ENCODE measurements at regions not wholly inside any gene's neighbourhood (a gene's known extent, or its start where the extent isn't known, plus 50 kb on each side); places are given as distances from the start of the nearest gene placed in this dataset.

GRCh38 chr7:42456756-42457276 lies 219.8 kb upstream of the GLI3 start:
- Mint-ChIP-seq H3K4me1 (ENCODE audit: low read depth, unreplicated experiment) (peaks cover 26% of the 10 kb centered on the region), H3K9me3 (ENCODE audit: unreplicated experiment) (peaks cover 3% of the 10 kb centered on the region), H3K36me3 (ENCODE audit: unreplicated experiment) (no peaks in the 10 kb centered on the region), H3K27ac (ENCODE audit: unreplicated experiment) (no peak overlapping the region), H3K27me3 (ENCODE audit: unreplicated experiment) (peaks cover 4% of the 10 kb centered on the region), H3K4me3 (ENCODE audit: unreplicated experiment) (no peak overlapping the region)
- DNase-seq = no peak
- TF ChIP-seq CTCF (IDR thresholded peaks at IDR 0.05; ENCODE audit: partially characterized antibody, unreplicated experiment) = no peak

- Mint-ChIP-seq H3K4me1 (ENCODE audit: low read depth, unreplicated experiment) (peaks cover 26% of the 10 kb centered on the region), H3K27ac (ENCODE audit: unreplicated experiment) (no peak overlapping the region), H3K36me3 (ENCODE audit: unreplicated experiment) (no peaks in the 10 kb centered on the region), H3K4me3 (ENCODE audit: unreplicated experiment) (no peak overlapping the region), H3K27me3 (ENCODE audit: unreplicated experiment) (peaks cover 4% of the 10 kb centered on the region), H3K9me3 (ENCODE audit: unreplicated experiment) (peaks cover 3% of the 10 kb centered on the region)
- peak; percentile 30 for DNase-seq
- TF ChIP-seq CTCF (IDR thresholded peaks at IDR 0.05; ENCODE audit: partially characterized antibody, unreplicated experiment) = no peak
These were observed 219.3 kb upstream of the GLI3 start for GRCh38 chr7:42456267-42456666.

GRCh38 chr7:42453931-42454361 lies 216.9 kb upstream of the GLI3 start:
- no peak for DNase-seq

GRCh38 chr7:42452356-42452755 lies 215.3 kb upstream of the GLI3 start:
- H3K9me3 Mint-ChIP-seq (ENCODE audit: unreplicated experiment) = peaks cover 2% of the 10 kb centered on the region
- H3K36me3 Mint-ChIP-seq (ENCODE audit: unreplicated experiment) = peaks cover 3% of the 10 kb centered on the region
- H3K4me1 Mint-ChIP-seq (ENCODE audit: low read depth, unreplicated experiment) = peaks cover 17% of the 10 kb centered on the region
- peaks cover 4% of the 10 kb centered on the region for H3K27me3 Mint-ChIP-seq (ENCODE audit: unreplicated experiment)
- H3K27ac Mint-ChIP-seq (ENCODE audit: unreplicated experiment) = no peak overlapping the region
- TF ChIP-seq CTCF (IDR thresholded peaks at IDR 0.05; ENCODE audit: partially characterized antibody, unreplicated experiment) = no peak
- DNase-seq = no peak
- no peak overlapping the region for H3K4me3 Mint-ChIP-seq (ENCODE audit: unreplicated experiment)

More at GRCh38 chr7:42453931-42454361, 216.9 kb upstream of the GLI3 start:
- Mint-ChIP-seq H3K9me3 (ENCODE audit: unreplicated experiment) (peaks cover 3% of the 10 kb centered on the region), H3K36me3 (ENCODE audit: unreplicated experiment) (no peaks in the 10 kb centered on the region), H3K4me1 (ENCODE audit: low read depth, unreplicated experiment) (peaks cover 26% of the 10 kb centered on the region), H3K4me3 (ENCODE audit: unreplicated experiment) (no peak overlapping the region), H3K27ac (ENCODE audit: unreplicated experiment) (no peak overlapping the region), H3K27me3 (ENCODE audit: unreplicated experiment) (peaks cover 4% of the 10 kb centered on the region)
- no peak for TF ChIP-seq CTCF (IDR thresholded peaks at IDR 0.05; ENCODE audit: partially characterized antibody, unreplicated experiment)

- Mint-ChIP-seq H3K4me1 (ENCODE audit: low read depth, unreplicated experiment) (no peaks in the 10 kb centered on the region), H3K36me3 (ENCODE audit: unreplicated experiment) (peaks cover 5% of the 10 kb centered on the region), H3K27me3 (ENCODE audit: unreplicated experiment) (no peaks in the 10 kb centered on the region), H3K4me3 (ENCODE audit: unreplicated experiment) (no peak overlapping the region), H3K27ac (ENCODE audit: unreplicated experiment) (no peak overlapping the region), H3K9me3 (ENCODE audit: unreplicated experiment) (peaks cover 2% of the 10 kb centered on the region)
- no peak for TF ChIP-seq CTCF (IDR thresholded peaks at IDR 0.05; ENCODE audit: partially characterized antibody, unreplicated experiment)
- DNase-seq = no peak
These were observed 212.4 kb upstream of the GLI3 start for GRCh38 chr7:42449431-42449830.
